GM18907 (cell line): ENCODE measurements at regions not wholly inside any gene's neighbourhood (a gene's known extent, or its start where the extent isn't known, plus 50 kb on each side); places are given as distances from the start of the nearest gene placed in this dataset.

Source experiments
- ATAC-seq: cut with Tn5 transposase; IDR thresholded peaks from one replicate; pipeline ENCODE4 v1.9.1; 2021; ENCODE audit warnings: mild to moderate bottlenecking, moderate library complexity; ENCODE audit not compliant: unreplicated experiment

- ATAC-seq = no peak
Measured at GRCh38 chrX:96619588-96619987, 65.1 kb upstream of the DIAPH2 start.

DNA sequence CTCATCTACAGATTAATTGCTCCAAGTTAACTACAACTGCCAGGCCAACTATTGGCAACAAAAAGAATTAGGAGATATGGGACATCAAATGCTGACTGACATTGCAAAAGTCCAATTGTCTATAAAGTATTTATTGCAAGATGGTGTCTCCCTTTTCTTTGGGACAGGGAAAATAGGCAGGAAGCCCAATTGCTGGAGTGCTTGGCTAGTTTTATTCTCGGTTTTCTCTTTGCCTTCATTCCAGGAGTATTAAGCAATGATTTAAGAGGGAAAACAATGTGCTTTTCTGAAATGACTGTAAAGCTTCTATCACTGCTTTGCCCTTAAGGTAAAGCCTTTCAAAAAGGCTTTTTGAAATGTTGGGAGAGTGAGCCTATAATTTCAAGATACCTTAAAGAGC is 62.8 kb upstream of the DIAPH2 start:
- ATAC-seq = no peak
